Adrenal gland (tissue), 9 donors: ENCODE measurements at regions not wholly inside any gene's neighbourhood (a gene's known extent, or its start where the extent isn't known, plus 50 kb on each side); places are given as distances from the start of the nearest gene placed in this dataset.
"Not testable (repeated sequence)": the region's sequence is repeated elsewhere in the genome, so short reads cannot be mapped to it uniquely, and the experiment has no call there.

Source experiments
- DNase-seq, 7 donors: peaks; one replicate each; pipeline ENCODE4 v3.0.0-alpha.2; 2019 to 2020
- H3K27ac ChIP-seq, 5 donors: fragments of 200-600 bp; sonication (generic) in 4 of 5; 1 replicate in 3 of 5; 2 replicates in 2 of 5; pipeline versions ENCODE4 v1.5.1 to v1.8.0; 2016 to 2020; ENCODE audit warnings: mild to moderate bottlenecking in 1 of 5
- H3K27me3 ChIP-seq: fragments of 200-600 bp; 2 replicates; pipeline ENCODE4 v1.8.0; 2021
- H3K36me3 ChIP-seq, 2 donors: fragments of 200-600 bp; replicated peaks in 1 of 2; 1 replicate in 1 of 2; 2 replicates in 1 of 2; pipeline versions ENCODE4 v1.5.1 to v1.8.0; 2018 to 2022
- H3K4me1 ChIP-seq, 2 donors: fragments of 200-600 bp; replicated peaks in 1 of 2; 1 replicate in 1 of 2; 2 replicates in 1 of 2; pipeline versions ENCODE4 v1.5.1 to v1.8.0; 2018 to 2021
- H3K4me3 ChIP-seq, 4 donors: fragments of 200-600 bp; sonication (generic) in 3 of 4; one replicate each; pipeline ENCODE4 v1.5.1; 2016 to 2018
- H3K9me3 ChIP-seq, 3 donors: fragments of 200-600 bp; sonication (generic) in 1 of 3; replicated peaks in 1 of 3; 1 replicate in 2 of 3; 2 replicates in 1 of 3; pipeline versions ENCODE4 v1.5.1 to v1.8.0; 2016 to 2021
- POLR2A ChIP-seq, 2 donors: fragments of 450-650 bp; IDR thresholded peaks; one replicate each; pipeline ENCODE4 v1.6.1; 2017; ENCODE audit warnings: antibody characterized with exemption in 2 of 2, mild to moderate bottlenecking in 2 of 2, moderate library complexity in 1 of 2
- WGBS, 4 donors: extraction: QIAGEN DNeasy Blood & Tissue Kit in 2 of 4; methylation state at CpG; one replicate each; pipeline versions ENCODE4 v1.1.5 to v1.1.7; 2013 to 2017; 5-methylcytosine and 5-hydroxymethylcytosine counted together
- intact Hi-C, 2 donors: fragments of 100-400 bp; cut with DNase I; formaldehyde crosslinking; loops; one replicate each; pipeline versions ENCODE4 v1.14.1 to v1.15.0; 2022 to 2023
- TF ChIP-seq, protein P1 (sequence below), 6 experiments: fragments of 450-650 bp in 4 of 6; fragments of 200-600 bp in 2 of 6; sonication (generic) in 1 of 6; IDR thresholded peaks; 1 replicate in 5 of 6; 2 replicates in 1 of 6; pipeline versions ENCODE4 v1.5.1 to v1.8.0; 2016 to 2021; ENCODE audit warnings: antibody characterized with exemption in 6 of 6, mild to moderate bottlenecking in 2 of 6, moderate library complexity in 1 of 6
- donor health status: healthy with polysubstance abuse.
- donor health status: Bipolar disorder and iron deficiency.
- donor health status: DM: yes; HTN: yes; CAD: no.
- donor health status: DM: no; HTN: no; CAD: no.
- donor health status: DM: no; HTN: no; CAD: no.

DNA sequence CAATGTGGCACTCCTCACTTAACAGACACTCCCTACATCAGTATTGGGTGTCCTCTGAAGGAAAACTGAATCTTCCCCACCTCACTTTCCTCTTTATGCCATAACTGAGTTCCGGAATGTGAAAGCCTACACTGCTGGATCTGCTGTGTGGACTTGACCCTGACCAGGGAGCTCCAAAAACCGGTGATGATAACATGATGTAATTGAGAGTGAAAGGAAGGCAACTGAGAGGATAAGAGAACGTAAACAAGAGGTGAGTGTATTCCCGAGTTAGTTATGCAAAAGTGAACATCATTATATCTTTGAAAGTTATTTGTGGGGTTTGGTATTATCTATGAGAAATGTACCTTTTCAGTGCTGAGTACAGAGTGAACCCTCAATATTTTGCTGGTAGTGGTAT, 1794.8 kb downstream of the MRPL39 start:
- WGBS, 4 donors = 60 to 72% (median 61%) methylated on average over 4 of the region's 4 CpGs
- Histone ChIP-seq H3K27me3 (no peaks in the 10 kb centered on the region), H3K9me3 (no peaks in the 10 kb centered on the region), H3K36me3 (no peaks in the 10 kb centered on the region), H3K27ac (no peak overlapping the region), H3K4me3 (no peak overlapping the region), H3K4me1 (no peaks in the 10 kb centered on the region)
- DNase-seq = no peak
- TF ChIP-seq, protein P1, sequence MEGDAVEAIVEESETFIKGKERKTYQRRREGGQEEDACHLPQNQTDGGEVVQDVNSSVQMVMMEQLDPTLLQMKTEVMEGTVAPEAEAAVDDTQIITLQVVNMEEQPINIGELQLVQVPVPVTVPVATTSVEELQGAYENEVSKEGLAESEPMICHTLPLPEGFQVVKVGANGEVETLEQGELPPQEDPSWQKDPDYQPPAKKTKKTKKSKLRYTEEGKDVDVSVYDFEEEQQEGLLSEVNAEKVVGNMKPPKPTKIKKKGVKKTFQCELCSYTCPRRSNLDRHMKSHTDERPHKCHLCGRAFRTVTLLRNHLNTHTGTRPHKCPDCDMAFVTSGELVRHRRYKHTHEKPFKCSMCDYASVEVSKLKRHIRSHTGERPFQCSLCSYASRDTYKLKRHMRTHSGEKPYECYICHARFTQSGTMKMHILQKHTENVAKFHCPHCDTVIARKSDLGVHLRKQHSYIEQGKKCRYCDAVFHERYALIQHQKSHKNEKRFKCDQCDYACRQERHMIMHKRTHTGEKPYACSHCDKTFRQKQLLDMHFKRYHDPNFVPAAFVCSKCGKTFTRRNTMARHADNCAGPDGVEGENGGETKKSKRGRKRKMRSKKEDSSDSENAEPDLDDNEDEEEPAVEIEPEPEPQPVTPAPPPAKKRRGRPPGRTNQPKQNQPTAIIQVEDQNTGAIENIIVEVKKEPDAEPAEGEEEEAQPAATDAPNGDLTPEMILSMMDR (IDR thresholded peaks at IDR 0.05) = no peak
- intact Hi-C loops = no loop called here

DNA sequence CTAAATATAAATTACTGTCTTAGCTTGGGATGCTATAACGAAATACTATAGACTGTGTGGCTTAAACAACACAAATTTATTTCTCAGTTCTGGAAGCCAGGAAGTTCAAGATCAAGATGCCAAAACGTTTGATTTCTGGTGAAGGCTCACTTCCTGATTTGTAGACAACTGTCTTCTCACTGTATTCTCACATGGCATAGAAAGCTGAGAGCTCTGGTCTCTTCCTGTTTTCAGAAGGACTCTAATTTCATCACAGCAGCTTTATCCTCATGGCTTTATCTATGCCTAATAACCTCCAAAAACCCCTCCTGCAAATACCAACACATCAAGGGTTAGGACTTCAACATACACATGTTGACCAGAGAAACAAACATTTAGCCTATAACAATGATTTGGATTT, 1795.5 kb downstream of the MRPL39 start:
- Histone ChIP-seq H3K27ac (no peak overlapping the region), H3K4me3 (no peak overlapping the region), H3K27me3 (no peaks in the 10 kb centered on the region), H3K36me3 (no peaks in the 10 kb centered on the region), H3K9me3 (no peaks in the 10 kb centered on the region), H3K4me1 (no peaks in the 10 kb centered on the region)
- DNase-seq = no peak
- 29 to 39% (median 34%) methylated on average over 2 of the region's 2 CpGs for WGBS, 4 donors
- intact Hi-C loops = no loop called here
- TF ChIP-seq, protein P1 (IDR thresholded peaks at IDR 0.05) = no peak
- no peak for TF ChIP-seq POLR2A (IDR thresholded peaks at IDR 0.05)

DNA sequence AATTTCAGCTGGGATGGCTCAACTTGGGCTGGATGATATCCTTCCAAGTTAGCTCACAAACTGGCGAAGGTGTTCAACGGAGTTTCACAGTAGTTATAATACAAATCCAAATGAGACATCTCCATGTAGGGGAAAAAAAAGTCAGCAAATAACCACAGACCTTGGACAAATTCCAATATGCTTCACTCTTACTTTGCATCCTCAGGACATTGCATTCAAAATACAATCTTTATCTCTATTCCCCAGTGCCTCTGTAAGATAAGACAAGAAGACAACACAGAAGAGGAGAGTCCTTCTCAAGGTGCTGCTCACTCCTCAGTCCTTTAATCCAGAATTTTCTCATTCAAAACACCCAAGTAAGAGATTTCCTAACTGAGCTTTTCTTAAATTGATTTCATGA, 1797.7 kb downstream of the MRPL39 start:
- intact Hi-C loops = no loop called here
- TF ChIP-seq, protein P1 (IDR thresholded peaks at IDR 0.05) = no peak
- no peak for TF ChIP-seq POLR2A (IDR thresholded peaks at IDR 0.05)
- Histone ChIP-seq H3K36me3 (no peaks in the 10 kb centered on the region), H3K4me3 (no peak overlapping the region), H3K27ac (no peak overlapping the region), H3K4me1 (no peaks in the 10 kb centered on the region), H3K27me3 (no peaks in the 10 kb centered on the region), H3K9me3 (no peaks in the 10 kb centered on the region)
- 71 to 95% (median 80%) methylated on average over 2 of the region's 2 CpGs for WGBS, 4 donors
- no peak for DNase-seq

DNA sequence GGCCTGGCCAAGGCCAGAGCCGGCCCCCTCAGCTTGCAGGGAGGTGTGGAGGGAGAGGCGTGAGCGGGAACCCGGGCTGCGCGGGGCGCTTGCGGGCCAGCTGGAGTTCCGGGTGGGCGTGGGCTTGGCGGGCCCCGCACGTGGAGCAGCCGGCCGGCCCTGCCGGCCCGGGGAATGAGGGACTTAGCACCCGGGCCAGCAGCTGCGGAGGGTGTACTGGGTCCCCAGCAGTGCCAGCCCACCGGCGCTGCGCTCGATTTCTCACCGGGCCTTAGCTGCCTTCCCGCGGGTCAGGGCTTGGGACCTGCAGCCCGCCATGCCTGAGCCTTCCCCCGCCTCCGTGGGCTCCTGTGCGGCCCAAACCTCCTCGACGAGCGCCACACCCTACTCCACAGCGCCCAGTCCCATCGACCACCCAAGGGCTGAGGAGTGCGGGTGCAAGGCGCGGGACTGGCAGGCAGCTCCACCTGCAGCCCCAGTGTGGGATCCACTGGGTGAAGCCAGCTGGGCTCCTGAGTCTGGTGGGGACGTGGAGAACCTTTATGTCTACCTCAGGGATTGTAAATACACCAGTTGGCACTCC, 1800.2 kb downstream of the MRPL39 start:
- intact Hi-C loops, H3K9me3 ChIP-seq, DNase-seq, H3K27ac ChIP-seq, H3K4me1 ChIP-seq, H3K36me3 ChIP-seq, H3K4me3 ChIP-seq, H3K27me3 ChIP-seq: not testable (repeated sequence)
- 90 to 93% (median 91%) methylated on average over 5 to 39 of the region's 39 CpGs for WGBS, 4 donors

DNA sequence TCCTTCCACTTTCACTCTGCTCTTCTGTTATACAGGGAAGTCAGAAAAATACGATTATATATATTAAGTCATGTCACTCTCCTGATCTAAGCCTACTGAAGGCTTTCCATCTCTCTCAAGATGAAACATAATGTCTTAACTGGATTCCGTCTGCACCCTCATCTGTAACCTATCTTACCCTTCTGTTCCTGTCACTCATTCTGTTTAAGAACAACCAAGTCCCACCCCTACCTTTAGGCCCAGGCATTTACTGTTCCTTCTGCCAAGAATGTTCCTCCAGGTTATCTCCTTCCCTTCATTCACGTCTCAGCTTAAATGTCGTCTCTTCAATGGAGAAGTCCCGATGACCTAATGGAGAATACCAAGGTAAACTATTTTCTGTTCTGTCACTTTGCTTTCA, 1802.4 kb downstream of the MRPL39 start:
- Histone ChIP-seq H3K4me3 (no peak overlapping the region), H3K9me3 (no peaks in the 10 kb centered on the region), H3K27me3 (no peaks in the 10 kb centered on the region), H3K36me3 (no peaks in the 10 kb centered on the region), H3K27ac (no peak overlapping the region), H3K4me1 (no peaks in the 10 kb centered on the region)
- intact Hi-C loops = no loop called here
- DNase-seq = no peak
- no peak for TF ChIP-seq POLR2A (IDR thresholded peaks at IDR 0.05)
- TF ChIP-seq, protein P1 (IDR thresholded peaks at IDR 0.05) = no peak
- 73 to 85% (median 77%) methylated on average over 5 of the region's 5 CpGs for WGBS, 4 donors
